NCI-H526 (cell line): ENCODE measurements at regions not wholly inside any gene's neighbourhood (a gene's known extent, or its start where the extent isn't known, plus 50 kb on each side); places are given as distances from the start of the nearest gene placed in this dataset.

Experiments
- DNase-seq, 2 experiments: peaks; one replicate each; lab custom pipeline; 2025; lab: John Stamatoyannopoulos, UW

GRCh38 chr18:76195601-76196000 is 299.4 kb downstream of the ZNF516 start:
- no peak for DNase-seq

- DNase-seq = no peak
Observed at GRCh38 chr18:76188097-76188496, 306.9 kb downstream of the ZNF516 start.

GRCh38 chr18:76179257-76179656 is 315.8 kb downstream of the ZNF516 start:
- DNase-seq = no peak

- DNase-seq = no peak
Observed at GRCh38 chr18:76177160-76177559, 317.9 kb downstream of the ZNF516 start.

- no peak for DNase-seq
Observed at GRCh38 chr18:76174451-76174850, 320.6 kb downstream of the ZNF516 start.

GRCh38 chr18:76169733-76170132 is 325.3 kb downstream of the ZNF516 start:
- no peak for DNase-seq

- no peak for DNase-seq
Observed at GRCh38 chr18:76167845-76168621, 327.0 kb downstream of the ZNF516 start.

GRCh38 chr18:76167410-76167809 is 327.6 kb downstream of the ZNF516 start:
- DNase-seq = no peak

GRCh38 chr18:76162886-76163285 is 332.2 kb downstream of the ZNF516 start:
- no peak for DNase-seq

- DNase-seq = no peak
Observed at GRCh38 chr18:76161983-76162382, 333.1 kb downstream of the ZNF516 start.

- no peak for DNase-seq
Observed at GRCh38 chr18:76153691-76154090, 341.4 kb downstream of the ZNF516 start.

GRCh38 chr18:76149734-76150133 is 345.3 kb downstream of the ZNF516 start:
- DNase-seq = no peak

- no peak for DNase-seq
Observed at GRCh38 chr18:76149284-76149683, 345.8 kb downstream of the ZNF516 start.

- no peak for DNase-seq
Observed at GRCh38 chr18:76145521-76146376, 349.3 kb downstream of the ZNF516 start.

GRCh38 chr18:76144844-76145243 is 350.2 kb downstream of the ZNF516 start:
- no peak for DNase-seq

GRCh38 chr18:76142611-76143010 is 352.4 kb downstream of the ZNF516 start:
- DNase-seq = no peak

GRCh38 chr18:76139844-76140243 is 355.2 kb downstream of the ZNF516 start:
- DNase-seq = no peak

GRCh38 chr18:76137216-76137615 is 357.8 kb downstream of the ZNF516 start:
- no peak for DNase-seq

- DNase-seq = no peak
Observed at GRCh38 chr18:76136701-76137100, 358.3 kb downstream of the ZNF516 start.

- DNase-seq = no peak
Observed at GRCh38 chr18:76134628-76135027, 360.4 kb downstream of the ZNF516 start.

- no peak for DNase-seq
Observed at GRCh38 chr18:76133873-76134272, 361.2 kb downstream of the ZNF516 start.

GRCh38 chr18:76131738-76132137 is 363.3 kb downstream of the ZNF516 start:
- DNase-seq = no peak

GRCh38 chr18:76130845-76131244 is 364.2 kb downstream of the ZNF516 start:
- no peak for DNase-seq
